ENCODE measurements at regions not wholly inside any gene's neighbourhood (a gene's known extent, or its start where the extent isn't known, plus 50 kb on each side); places are given as distances from the start of the nearest gene placed in this dataset.

GRCh38 chr2:16870491-16871076 is 204.9 kb upstream of the CYRIA start:
- peak; percentile 24 to 80 for DNase-seq

GRCh38 chr2:16869711-16870110 is 204.1 kb upstream of the CYRIA start:
- DNase-seq: no peak

GRCh38 chr2:16862471-16862870 is 196.8 kb upstream of the CYRIA start:
- DNase-seq: no peak

- no peak for DNase-seq
Measured at GRCh38 chr2:16861530-16861929, 195.9 kb upstream of the CYRIA start.

- DNase-seq: no peak
Measured at GRCh38 chr2:16861111-16861510, 195.5 kb upstream of the CYRIA start.

- DNase-seq: no peak
Measured at GRCh38 chr2:16860627-16861026, 195.0 kb upstream of the CYRIA start.

DNA sequence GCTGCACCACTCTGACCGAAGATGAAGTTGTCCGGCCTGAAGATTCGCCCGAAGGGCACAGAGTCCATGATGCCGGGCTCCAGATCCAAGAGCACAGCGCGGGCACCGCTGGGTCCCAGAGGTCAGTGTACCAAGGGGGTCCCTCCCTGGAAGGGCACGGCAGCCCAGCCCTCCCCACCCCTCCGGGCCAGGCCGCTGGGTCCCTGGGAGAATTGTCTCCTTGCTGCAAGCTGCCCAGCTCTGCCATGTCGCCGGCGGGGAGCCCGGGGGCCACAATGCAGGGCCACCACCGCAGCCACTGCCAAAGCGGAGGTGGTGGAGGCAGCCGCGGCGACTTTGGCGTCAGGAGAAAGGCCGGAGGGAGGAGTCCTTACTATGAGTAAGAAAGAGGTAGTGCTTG is 189.5 kb upstream of the CYRIA start:
- no peak for DNase-seq

DNA sequence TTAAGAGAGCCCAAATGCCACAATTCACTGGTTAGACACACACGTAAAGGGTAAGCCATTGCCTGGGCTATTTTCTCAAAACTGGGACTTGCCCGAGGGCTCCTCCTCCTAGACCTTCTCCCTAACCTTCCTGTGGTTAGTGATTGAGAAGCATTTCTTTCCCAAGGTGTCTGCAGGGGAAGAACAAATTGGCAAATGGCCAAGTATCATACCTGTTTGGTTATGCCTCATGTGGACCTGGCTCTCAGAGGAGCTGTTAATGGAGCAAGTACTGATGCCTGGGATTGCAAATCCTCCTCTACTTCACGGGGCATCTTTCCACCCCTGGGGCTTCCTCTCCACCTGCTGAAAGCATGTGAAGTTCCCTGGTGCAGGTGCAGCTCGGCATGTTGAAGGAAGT is 187.5 kb upstream of the CYRIA start:
- DNase-seq: no peak

DNA sequence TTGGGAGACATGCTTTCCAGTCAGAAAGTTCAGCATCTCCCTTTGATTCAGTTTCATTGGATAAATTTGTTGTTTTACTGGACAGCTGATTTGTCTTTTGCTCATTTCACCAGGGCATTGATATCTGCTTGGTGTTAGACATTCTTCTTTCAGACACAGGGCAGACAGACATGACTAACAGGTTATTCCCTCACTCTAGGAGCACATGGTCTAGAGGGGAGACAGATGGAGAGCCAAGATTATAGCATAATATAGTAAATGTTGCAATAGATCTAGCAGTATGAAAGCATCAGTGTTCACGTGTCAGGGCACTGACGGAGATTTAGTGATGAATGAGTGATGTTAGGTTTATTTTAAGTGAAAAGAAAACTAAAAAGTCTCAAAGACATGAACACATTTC is 187.0 kb upstream of the CYRIA start:
- DNase-seq: peak; percentile 9 to 54

DNA sequence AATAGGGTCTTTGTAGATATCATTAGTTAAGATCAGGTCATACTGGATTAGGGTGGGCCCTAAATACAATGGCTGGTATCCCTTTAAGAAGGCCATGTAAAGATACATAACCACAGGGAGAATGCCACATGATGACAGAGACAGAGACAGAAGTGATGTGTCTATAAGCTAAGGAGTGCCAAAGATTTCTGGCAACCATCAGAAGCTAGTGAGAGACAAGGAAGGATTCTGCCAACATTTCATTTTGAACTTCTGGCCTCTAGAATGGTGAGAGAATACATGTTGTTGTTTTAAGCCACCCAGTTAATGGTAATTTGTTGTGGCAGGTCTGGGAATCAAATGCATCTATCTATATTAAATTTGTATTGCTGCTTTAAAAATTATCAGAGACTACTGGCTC is 185.5 kb upstream of the CYRIA start:
- DNase-seq: no peak

DNA sequence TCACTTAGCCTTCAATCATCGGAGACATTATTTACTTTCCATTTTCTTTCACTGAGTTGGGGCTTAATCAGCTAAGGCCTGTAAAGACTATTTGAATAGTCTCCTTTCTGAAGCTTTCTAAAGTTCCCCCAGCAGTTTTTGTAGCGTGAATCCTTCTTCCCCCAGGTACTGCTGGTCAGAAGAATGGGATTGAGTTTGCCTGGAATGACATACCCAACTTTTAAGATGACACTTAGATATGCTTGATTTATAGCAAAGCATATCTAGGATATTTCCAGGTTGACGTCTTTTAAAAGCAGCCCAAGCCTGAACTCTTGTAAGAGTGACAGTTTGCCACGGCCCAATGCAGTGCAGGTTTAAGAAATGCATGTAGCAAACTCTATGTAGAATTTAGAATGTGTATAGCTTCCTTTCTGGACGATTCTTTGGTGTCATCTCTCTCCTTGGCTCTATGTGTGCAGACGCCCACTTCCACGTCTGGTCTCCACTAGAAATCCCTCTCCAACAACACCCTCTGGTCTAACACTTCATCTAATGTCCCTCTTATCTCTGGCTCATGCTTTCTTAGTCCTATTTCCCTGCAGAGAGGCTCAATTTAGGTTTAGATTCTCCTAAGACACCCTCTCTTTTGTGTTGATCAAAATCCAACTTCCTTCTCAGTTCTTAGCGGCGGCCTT is 175.0 kb upstream of the CYRIA start:
- DNase-seq: no peak

DNA sequence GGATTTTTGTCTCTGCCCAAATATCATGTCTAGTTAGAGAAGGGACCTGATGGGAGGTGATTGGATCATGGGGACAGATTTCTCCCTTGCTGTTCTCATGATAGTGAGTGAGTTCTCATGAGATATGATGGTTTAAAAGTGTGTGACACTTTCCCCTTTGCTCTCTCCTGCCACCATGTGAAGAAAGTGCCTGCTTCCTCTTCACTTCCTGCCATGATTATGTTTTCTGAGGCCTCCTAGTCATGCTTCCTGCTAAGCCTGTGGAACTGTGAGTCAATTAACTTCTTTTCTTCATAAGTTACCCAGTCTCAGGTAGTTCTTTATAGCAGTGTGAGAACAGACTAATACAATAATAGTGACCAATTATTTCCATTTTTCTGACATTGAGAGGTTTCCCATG is 167.3 kb upstream of the CYRIA start:
- DNase-seq: no peak

DNA sequence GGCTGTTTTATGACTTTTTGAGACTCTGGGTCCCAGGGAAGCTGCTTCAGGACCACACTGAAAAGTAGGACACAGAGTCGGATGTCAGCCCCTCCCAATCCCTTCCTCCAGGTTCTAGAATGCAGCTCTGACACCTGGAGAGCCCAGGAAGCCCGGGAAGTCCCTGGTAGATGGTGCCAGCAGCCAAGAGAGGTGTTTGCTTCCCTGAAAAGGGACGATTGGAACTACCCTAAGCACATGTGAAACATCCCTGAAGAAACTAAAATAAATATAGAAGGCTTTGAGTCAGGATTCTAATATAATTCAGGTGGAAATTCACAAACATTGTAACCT is 163.2 kb upstream of the CYRIA start:
- DNase-seq: no peak

DNA sequence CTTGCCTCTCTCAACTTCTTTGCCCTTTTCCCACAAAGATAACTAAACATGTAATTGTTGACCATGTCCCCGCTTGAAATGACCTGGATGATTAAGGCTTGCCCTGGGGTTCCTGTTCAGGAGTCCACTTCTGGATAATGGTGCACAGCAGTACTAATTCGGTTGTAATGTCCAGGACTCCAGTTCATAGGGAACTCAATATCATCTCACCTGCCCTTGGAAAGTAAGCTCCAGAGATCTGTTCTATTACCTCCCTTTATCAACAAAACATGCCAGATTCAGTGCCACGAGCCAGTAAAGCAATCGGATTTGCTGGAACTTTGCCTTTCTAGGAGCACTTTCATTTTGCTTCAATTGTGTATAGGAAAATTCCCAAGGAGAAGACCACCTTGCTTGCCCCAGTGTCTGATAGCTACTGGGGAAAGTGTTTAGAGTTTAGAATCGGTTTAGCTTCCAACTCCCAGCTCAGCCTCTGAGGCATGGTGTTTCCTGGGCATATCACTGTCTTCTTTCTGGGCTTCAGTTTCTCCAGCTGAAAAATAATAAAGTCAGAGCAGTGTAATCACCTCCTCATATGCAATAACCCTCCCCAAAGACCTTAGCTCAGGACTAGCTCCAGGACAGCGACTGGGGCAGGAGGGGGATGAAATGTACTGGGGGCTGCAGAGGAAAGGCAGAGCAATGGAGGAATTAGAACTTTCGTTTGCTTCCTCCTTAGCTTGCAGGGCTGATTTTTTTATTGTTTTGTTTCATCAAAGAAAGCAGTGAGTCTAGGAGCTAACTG is 162.6 kb upstream of the CYRIA start:
- DNase-seq: no peak

DNA sequence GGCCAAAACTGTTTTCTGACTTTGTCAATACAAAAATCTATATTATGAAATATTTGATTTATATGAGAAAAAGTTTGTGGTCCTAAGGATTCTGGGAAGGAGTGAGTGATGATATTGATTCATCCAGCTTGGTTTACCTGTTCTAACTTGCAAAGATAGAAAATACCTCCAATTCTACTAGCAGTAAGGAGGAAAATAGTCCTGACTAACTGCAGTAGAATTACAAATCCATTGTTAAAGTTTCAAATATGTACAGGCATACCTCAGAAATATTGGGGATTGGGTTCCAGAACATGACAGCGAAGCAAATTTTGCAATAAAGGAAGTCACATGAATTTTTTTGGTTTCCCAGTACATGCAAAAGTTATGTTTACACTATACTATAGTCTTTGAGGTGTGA is 158.8 kb upstream of the CYRIA start:
- DNase-seq: no peak

DNA sequence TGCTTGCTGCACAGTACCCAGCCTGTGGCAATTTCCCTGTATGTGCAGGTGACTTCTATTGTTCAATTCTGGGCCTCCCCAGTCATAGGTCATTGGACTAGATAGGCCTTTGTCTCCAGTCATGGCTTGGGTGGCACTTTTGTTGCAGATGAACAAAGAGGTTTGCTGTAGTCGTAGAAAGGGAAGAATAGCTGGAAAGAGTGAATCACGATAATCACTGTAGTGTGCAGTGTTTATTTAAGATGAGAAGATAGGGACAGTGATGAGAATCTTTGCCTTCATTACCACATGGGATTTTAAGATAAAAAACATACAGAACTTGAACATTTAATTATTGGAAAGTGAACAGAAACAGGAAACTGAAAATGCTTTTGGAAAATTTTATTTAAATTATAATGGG is 156.1 kb upstream of the CYRIA start:
- no peak for DNase-seq

GRCh38 chr2:16818203-16818556 is 152.5 kb upstream of the CYRIA start:
- no peak for DNase-seq

DNA sequence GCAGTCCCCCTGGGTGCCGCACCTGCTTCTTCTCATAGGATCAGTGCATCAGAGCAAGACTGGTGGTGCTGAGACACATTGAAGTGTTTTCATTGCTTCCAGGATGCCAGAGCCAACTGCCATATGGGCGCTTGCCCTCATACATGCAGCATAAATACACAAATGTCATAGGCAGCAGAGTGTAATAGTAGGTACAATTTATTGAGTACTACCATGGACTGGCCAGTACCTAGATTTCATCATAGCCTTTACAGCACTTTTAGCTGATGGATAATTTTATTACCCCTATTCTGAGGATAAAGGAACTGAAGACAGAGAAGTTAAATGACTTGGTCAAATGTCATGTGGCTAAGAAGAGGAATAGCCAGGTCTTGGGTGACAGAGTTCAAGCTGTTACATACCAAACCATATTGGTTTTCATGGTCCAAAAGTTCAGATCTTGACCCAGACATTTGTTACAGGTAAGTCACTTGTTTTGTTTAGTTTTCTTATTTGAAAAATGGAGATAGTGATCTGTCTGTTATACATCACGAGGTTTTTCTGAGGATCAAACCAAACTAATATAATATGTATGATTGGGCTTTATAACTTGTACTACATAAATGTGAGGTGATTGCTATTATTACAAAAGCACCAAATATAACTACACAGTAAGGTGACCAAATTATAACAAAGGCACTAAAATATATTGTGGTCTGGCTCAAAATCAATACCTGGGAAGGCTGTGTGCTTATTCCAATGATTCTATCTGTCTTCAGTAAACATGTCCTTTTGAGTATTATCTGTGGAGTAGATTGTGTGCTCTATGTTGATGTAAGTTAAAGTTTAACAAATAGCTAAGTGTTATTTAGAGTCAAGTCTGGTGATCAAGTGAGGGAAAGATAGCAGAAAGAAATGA is 151.9 kb upstream of the CYRIA start:
- DNase-seq: peak in 1 of 2 experiments; percentile 13

DNA sequence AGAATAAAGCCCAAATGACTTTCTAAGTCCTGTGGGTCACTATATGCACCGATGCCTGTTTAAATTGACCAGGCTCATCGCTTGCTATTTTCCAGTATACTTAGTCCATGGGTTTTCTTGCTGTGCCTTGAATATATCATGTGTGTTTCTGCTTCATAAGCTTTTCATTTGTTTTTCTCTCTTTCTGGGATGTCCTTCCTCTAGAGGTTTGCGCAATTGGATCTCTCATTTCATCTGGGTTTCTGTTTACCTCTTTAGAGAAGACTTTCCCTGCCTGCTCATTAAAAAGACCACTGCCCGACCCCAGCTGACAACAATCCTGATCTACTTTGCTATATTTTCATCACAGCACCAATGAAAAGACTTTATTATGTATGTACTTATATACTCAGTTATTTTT is 150.9 kb upstream of the CYRIA start:
- DNase-seq: no peak

- DNase-seq: no peak
Measured at GRCh38 chr2:16816016-16816415, 150.4 kb upstream of the CYRIA start.

DNA sequence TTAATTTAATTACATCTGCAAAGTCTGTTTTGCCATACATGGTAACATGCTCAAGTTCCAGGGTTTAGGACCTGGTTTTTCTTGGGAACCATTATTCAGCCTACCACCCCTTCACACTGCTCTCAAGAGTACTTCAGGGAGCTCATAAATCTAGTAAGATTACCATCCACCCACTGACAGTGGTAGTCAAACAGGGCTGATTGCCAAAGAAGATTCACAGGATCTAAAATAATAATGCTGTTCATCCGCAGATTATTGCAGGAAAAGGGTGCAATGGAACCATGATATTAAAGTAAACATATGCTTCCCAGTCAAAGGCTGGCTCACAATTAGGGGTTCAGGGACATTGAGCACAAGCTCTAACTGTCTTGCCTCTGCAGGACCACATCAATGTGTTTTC is 148.0 kb upstream of the CYRIA start:
- peak; percentile 66 to 83 for DNase-seq

DNA sequence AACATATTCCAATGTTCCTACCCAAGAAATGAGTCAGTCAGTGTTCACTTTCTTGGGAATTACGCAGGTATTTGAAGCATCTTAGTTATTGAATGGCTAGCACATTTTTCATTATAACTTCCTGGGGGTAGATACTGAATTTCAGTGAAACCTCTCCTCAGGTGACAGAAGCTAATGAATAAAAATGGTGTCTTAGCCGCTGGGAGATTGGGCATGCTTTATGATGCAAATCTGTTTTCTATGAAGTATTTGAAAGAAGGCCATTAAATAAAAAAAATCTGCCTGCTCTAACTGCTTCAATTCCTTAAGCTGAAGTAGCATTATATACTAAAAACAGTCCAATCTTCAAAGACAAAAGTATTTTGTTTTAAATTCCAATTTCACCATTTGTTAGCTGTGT is 132.8 kb upstream of the CYRIA start:
- no peak for DNase-seq

- no peak for DNase-seq
Measured at GRCh38 chr2:16791496-16791895, 125.9 kb upstream of the CYRIA start.

- DNase-seq: no peak
Measured at GRCh38 chr2:16785149-16785548, 119.5 kb upstream of the CYRIA start.

Data from NCI-H524 (cell line).